Activated CD4-positive, CD25-positive, alpha-beta regulatory T cell (primary cell): ENCODE measurements at regions not wholly inside any gene's neighbourhood (a gene's known extent, or its start where the extent isn't known, plus 50 kb on each side); places are given as distances from the start of the nearest gene placed in this dataset.
"Not testable (repeated sequence)": the region's sequence is repeated elsewhere in the genome, so short reads cannot be mapped to it uniquely, and the experiment has no call there.

Experiments used
- DNase-seq, 4 experiments: peaks; one replicate each; lab custom pipeline; 2025; lab: John Stamatoyannopoulos, UW

DNA sequence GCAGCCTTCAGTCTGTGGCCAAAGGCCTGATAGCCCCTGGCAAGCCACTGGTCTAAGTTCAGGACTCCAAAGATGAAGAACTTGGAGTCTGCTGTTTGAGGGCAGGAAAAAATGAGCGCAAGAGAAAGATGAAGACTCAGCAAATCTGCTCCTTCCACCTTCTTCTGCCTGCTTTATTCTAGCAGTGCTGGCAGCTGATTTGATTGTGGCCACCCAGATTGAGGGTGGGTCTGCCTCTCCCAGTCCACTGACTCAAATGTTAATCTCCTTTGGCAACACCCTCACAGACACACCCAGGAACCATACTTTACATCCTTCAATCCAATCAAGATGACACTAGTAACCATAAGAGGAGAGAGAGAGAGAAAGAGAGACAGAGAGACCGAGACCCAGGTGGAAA is 127.6 kb downstream of the UTP18 start:
- DNase-seq: no peak

- no peak for DNase-seq
These were observed 129.5 kb downstream of the UTP18 start for GRCh38 chr17:51389875-51390274.

GRCh38 chr17:51391982-51392654 is 131.8 kb downstream of the UTP18 start:
- DNase-seq: no peak

- DNase-seq: no peak
These were observed 135.3 kb downstream of the UTP18 start for GRCh38 chr17:51395621-51396020.

DNA sequence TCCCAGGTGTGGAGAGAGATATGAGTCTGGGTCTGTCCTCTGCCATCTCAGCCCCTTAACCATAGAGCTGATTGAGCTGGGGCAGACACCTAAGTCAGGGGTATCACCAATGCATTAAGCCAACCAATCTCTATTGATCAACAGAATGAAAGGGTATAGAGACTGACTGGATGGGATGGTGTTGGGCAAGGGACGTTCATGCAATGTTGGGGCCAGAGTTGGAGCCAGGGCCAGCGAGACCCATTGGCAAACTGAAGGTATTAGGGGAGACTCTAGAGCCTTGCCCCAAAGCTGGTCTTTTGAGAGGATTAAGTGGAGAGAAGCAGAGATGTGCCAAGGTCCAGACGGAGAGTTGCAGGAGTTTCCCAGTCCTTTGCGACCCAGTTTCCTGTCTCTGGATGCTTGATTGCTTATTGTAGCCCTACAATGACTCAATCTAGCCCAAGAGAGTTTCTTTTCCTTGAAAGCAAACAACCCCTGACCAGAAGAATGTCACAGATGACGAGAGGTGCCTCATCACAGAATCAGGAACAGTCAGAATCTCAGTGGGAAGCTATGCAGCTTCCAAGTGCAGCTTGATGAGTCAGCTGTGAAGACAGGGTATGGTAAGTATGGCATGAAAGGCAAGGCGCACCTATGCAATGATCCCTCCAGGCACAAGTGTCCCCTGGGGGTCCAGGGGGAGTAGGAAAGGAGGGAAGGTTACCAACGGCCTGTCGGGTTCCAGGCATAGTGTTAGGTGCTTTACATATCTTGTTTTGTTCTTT is 137.2 kb downstream of the UTP18 start:
- no peak for DNase-seq

- no peak for DNase-seq
These were observed 137.8 kb downstream of the UTP18 start for GRCh38 chr17:51398128-51398525.

DNA sequence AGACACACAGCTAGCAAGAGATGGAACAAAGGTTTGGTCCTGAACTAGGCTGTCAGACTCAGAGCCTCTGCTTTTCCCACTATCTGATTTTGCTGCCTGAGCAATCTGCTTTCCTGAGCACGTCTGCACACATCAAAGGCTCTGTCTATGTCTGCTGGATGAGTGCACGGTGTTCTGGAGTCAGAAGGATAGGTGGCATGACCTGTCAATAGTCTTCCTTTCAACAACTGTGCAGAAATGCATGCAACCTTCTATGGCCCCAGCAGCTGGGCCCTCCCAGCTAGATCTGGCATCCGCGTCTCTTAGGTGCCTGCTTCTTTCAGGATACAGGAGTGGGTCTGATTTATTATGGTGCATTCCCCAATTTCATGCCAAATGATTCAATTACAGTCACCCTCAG is 138.3 kb downstream of the UTP18 start:
- no peak for DNase-seq

DNA sequence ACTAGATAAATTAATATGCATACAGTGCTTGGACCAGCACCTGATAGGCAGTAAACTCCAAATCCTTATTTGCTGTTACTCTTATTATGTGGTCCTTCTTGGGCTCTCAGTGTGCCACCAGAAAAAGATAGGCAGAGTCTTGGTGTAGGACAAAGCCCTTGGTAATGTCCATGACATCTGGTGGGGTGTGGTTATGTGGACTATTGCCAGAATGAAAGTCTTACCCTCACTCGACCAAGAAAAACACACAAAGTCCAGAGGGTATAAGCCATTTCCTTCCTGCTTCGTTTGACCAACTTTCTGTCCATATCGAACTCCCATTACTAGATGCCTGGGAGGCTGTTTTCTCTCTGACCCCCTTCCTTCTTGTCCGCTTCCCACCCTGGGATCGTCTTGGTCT is 140.9 kb downstream of the UTP18 start:
- DNase-seq: no peak

DNA sequence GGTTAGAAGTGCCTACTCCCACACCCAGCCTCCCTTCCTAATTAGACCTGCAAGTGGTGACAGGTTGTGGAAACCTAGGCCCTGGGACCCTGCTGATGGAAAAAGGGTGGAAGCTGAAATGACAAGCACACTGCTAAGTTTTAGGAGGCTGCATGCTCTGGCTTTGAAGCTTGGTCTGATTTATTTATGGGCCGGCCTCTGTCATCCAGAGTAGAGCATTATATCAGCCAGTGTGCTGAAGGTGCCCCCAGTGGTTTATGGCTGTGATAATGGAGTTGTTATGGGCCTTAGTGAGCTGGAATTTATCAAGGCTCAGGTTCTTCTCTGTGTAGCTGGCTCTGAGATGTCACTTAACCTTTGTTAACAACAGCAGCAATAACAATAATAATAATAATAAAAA is 142.6 kb downstream of the UTP18 start:
- no peak for DNase-seq

DNA sequence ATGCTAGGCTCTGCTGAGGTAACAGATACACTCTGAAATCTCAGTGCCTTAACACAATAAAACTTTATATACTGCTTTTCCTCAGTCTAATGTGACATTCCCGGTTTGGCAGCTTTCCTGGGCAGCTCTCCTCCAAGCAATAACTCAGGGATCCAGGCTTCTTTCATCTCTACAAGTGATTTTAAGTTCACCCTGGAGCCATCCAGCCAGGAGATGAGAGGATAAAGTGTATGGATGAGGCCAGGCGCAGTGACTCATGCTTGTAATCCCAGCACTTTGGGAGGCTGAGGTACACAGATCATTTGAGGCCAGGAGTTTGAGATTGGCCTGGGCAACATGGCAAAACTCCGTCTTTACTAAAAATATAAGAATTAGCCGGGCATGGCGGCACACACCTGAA is 147.2 kb downstream of the UTP18 start:
- DNase-seq: no peak

GRCh38 chr17:51419476-51419875 is 159.1 kb downstream of the UTP18 start:
- no peak for DNase-seq

DNA sequence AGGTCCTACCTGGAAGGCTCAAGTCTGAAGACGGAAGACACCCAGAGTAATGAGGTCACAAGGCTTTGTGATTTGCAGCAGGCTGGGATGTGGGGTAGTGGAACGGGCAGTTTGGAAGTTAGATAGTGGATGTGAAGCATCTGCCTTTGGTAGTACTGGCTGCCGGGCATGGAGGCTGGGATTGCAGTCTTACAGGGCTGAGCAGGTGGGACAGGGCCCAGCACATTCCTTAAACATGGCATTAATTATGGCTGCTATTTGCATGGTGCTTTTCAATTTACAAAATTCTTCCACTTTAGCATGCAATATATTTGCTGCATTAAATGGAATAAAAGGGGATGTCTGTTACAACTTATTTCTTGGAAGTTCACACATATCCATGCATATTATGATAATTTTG is 161.2 kb downstream of the UTP18 start:
- no peak for DNase-seq

DNA sequence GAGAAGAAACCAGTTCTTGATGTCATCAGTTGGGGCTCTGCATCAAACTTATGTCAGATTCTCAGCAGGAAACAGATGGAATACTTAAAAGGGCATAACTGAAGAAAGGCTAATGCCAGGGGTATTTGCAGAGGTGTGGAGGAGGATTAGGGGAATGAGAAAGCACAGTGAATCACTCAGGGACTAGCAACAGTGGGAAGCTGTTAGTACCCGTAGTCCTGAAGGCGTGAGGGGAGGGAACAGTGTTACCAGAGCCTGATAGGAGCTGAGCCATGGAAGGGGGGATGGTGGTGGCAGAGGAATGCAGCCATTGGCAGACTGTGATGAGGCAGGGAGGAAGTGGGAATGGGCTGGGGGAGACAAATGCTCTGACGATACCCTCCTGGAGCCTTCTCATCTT is 162.3 kb downstream of the UTP18 start:
- no peak for DNase-seq

DNA sequence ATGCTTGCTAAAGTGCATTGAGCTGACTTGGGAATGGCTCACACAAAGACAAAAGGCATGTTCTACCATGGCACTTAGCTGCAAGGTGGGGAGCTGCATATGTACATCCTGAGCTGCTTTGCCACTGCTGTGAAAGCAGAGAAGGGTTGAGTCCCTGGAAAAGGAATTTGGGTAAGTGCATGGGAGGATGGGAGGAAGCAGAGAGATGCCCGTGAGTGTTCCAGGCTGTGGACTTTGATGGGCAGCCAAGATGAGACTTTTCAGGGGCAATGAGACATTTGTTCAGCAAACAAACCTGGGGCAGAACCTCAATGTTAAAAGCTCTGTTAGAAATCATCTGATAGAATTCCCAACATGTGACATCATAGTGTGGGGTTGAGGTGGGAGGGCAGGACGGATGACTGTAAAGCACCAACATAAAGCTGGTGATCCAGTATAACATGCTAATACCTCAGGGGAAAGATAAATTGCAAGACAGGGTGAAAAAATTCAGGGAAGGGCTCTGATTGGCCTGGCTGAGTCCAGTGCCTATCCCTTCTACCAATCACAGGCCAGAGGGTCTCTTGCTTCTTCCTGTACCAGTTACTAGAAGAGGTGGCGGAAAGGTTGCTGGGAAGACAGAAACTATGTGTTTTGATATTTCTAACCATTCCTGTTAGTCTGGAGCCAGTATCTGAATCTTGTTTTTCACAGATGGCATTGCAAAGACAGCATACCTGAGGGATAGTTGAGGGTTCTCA is 163.2 kb downstream of the UTP18 start:
- no peak for DNase-seq

- DNase-seq: no peak
These were observed 165.4 kb downstream of the UTP18 start for GRCh38 chr17:51425773-51426172.

DNA sequence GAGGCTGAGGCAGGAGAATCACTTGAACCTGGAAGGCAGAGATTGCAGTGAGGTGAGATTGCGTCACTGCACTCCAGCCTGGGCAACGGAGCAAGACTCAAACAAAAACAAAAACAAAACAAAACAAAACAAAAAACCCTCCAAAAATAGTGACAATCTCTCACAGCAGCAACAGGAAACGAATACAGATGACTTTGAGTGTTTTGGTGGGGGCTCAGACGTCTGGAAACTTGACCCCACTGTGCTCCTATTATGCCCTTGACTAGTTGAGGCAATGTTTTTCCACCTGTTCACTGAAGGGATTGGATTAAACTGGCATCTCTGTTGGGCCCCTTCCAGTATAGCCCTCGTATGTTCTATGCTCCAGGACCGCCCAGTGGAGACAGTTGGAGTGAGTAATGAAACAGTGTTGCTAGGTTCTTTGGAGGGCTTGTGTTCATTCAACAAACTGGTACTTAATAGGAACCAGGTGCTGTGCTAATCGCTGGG is 167.0 kb downstream of the UTP18 start:
- no peak for DNase-seq

- peak in 2 of 4 experiments; percentile 6 to 33 for DNase-seq
These were observed 167.5 kb downstream of the UTP18 start for GRCh38 chr17:51427856-51428255.

GRCh38 chr17:51428668-51429495 is 168.5 kb downstream of the UTP18 start:
- no peak for DNase-seq

DNA sequence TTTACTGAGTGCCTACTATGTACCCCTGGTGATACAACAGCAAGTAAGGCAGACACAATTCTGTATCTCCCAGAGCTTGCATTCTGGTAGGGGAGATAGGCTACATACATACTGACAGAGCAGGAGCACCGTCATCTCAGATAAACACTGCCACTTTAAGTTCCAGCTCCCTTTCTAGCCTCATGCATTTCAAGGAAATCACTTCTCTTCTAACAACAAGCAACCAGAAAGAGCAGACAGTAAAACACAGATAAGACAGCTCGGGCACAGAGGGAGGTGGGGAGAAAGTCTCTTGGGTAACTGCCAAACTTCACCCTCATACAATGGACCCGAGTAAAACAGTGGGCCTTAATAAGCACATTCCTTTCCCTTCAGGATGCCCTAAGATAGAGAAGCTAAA is 169.6 kb downstream of the UTP18 start:
- not testable (repeated sequence) for DNase-seq

DNA sequence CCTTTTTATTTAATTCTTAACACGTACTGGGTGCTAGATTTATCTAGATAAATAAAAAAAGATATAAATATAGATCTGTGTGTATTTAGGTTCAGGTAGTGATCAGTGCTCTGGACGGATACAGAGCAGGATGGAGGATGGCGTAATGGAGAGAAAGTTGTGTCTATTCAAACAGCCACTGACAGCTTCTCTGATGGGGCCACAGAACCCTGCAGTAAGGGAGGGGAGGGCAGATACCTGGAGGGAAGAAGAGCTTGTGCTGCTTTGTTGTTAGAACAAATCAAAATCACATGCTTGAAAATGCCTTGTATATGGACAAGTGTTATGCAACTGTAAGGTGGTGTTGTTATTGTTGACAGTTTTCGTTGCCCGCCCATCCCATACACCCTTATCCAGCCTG is 170.2 kb downstream of the UTP18 start:
- no peak for DNase-seq

DNA sequence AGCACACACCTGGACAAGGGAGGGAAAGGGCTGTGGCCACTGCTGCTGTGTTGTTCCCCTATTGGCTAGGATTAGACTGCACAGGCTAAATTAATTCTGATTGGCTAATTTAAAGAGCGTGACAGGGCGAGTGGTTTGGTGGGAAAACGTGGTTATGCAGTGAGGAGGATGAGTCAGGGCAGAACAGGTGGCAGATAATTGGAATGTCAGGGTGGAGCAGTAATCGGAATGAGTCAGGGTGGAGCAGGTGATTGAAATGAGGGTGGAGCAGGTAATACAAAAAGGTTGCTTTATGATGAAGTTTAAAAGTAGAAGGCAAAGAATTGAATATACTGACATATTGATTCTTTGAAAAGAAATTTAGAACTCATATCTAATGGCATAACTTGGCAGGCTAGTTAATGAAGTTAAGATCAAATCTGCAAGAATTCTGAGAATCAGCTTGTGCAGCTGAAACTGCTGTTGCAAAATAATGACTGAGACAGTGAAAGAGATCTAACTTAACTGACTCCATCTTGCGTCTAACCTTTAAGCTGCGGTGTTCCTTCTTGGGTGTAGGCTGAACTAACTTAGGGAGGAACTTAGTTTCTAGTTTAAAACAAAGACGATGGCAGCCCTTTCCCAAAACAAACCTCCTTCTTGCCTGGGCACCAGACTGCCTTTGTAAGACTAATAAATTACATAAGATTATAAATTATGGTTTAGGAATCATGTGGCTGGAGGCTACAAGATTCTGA is 174.3 kb downstream of the UTP18 start:
- no peak for DNase-seq
